HFF-Myc (cell line): ENCODE measurements at regions not wholly inside any gene's neighbourhood (a gene's known extent, or its start where the extent isn't known, plus 50 kb on each side); places are given as distances from the start of the nearest gene placed in this dataset.

ENCODE experiments used
- DNase-seq: peaks from one replicate; pipeline ENCODE4 v3.0.0-alpha.2; 2011; ENCODE audit warnings: low read depth; ENCODE audit errors: extremely low read depth
- H3K4me3 ChIP-seq: replicated peaks from 2 replicates; pipeline ENCODE4 v1.5.1; 2011; ENCODE audit warnings: low read depth, mild to moderate bottlenecking, control low read depth, low read length
- TF ChIP-seq, protein P1 (sequence below): IDR thresholded peaks from 2 replicates; pipeline ENCODE4 v1.5.1; 2012; ENCODE audit warnings: mild to moderate bottlenecking, low read depth, low read length, control low read depth; ENCODE audit errors: missing control alignments

DNA sequence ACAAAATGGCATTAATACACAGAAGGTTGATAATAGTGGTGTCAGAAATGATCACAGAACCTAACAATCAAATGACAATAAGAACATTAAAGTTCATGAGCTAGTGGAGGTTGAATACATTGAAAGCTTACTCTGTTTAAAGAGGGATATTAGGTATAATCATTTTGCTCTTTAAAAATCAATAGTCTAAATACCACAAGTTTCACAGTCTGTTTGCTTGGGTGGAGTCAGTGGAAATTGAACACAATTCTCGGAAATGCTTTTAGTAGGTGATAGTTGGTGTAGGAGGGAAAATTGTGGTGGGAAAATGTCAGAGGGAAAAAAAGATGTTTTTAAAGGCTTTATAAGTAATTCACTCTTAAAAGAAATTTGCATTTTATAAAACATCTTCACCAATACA lies 197.1 kb downstream of the GLUD2 start:
- DNase-seq, result no peak
- H3K4me3 ChIP-seq, result no peak overlapping the region
- TF ChIP-seq, protein P1, sequence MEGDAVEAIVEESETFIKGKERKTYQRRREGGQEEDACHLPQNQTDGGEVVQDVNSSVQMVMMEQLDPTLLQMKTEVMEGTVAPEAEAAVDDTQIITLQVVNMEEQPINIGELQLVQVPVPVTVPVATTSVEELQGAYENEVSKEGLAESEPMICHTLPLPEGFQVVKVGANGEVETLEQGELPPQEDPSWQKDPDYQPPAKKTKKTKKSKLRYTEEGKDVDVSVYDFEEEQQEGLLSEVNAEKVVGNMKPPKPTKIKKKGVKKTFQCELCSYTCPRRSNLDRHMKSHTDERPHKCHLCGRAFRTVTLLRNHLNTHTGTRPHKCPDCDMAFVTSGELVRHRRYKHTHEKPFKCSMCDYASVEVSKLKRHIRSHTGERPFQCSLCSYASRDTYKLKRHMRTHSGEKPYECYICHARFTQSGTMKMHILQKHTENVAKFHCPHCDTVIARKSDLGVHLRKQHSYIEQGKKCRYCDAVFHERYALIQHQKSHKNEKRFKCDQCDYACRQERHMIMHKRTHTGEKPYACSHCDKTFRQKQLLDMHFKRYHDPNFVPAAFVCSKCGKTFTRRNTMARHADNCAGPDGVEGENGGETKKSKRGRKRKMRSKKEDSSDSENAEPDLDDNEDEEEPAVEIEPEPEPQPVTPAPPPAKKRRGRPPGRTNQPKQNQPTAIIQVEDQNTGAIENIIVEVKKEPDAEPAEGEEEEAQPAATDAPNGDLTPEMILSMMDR, result no peak

DNA sequence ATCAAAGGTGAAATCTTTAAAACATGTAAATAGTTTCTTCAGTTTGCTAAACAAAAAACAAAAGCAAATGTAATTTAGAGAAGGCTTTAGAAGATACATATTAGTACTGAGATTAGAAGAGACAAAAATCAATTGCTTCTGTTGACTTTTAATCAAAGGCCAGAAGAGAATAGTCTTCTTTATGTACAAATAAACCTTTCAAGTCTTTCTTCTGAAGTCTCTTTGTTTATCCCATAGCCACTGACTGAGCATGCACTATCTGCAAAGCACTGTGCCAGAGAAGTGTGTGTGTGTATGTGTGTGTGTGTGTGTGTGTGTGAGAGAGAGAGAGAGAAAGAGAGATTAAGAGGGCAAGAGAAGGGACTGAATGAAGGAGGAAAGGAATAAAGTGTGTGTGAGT lies 198.4 kb downstream of the GLUD2 start:
- TF ChIP-seq, protein P1, result no peak
- no peak for DNase-seq
- no peak overlapping the region for H3K4me3 ChIP-seq

DNA sequence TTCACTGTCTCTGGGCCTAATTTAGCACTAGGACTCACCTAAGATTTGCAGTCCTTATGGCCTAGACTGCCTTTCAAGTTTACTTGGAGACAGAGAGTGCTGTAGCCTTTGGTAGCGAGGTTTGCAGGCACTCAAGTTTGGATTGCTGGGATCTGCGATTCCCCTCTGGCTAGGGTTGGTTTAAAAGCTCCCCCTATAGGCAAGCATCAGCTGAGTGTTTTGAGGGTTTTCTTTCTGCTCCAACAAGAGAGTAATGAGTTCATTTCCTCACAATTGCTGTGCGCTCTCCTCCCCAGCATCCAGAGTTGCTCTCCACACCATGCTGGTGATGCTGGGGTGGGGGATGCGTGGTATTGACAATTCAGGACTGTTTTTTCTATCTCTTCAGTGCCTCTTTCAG lies 206.9 kb downstream of the GLUD2 start:
- no peak overlapping the region for H3K4me3 ChIP-seq
- no peak for DNase-seq
- TF ChIP-seq, protein P1, result no peak

DNA sequence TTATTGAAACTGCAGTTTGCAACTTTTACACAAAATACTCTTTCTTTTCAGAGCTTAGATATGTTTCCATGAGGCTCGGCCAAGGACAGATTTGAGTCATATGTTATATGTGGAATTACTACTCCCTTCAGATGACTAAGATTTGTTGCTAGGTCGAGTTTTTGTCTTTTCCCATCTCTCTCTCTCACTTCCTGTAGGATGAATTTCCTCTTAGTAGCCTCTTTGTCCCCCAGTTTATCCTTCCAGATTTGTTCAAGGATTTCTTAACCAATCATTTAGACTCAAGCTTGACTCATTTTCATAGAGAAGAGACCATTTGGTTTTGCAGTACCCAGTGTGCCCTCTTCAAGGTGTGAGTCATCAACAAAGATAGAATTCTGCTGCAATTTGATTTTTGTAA lies 209.2 kb downstream of the GLUD2 start:
- H3K4me3 ChIP-seq, result no peak overlapping the region
- TF ChIP-seq, protein P1, result no peak

DNA sequence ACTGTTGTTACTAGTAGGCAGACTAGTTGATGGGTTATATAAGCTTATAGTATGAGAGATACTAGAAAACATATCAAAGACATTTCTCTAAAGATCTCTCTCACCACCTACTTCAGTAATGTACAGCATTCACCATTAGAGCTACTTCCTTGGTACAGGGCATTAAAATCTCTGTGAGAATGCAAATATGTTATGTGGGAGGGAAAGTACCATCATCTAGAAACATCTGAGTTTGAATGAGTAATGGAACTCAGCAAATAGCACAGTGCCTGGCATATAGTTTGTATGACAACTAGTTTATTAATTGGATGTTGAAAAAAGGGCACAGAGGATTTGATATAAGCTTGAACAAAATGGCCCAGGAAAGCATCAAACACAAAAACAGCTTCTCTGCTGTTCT lies 211.1 kb downstream of the GLUD2 start:
- DNase-seq, result no peak
- TF ChIP-seq, protein P1, result no peak
- H3K4me3 ChIP-seq, result no peak overlapping the region

More for the DNA sequence above, 209.2 kb downstream of the GLUD2 start:
- no peak for DNase-seq

DNA sequence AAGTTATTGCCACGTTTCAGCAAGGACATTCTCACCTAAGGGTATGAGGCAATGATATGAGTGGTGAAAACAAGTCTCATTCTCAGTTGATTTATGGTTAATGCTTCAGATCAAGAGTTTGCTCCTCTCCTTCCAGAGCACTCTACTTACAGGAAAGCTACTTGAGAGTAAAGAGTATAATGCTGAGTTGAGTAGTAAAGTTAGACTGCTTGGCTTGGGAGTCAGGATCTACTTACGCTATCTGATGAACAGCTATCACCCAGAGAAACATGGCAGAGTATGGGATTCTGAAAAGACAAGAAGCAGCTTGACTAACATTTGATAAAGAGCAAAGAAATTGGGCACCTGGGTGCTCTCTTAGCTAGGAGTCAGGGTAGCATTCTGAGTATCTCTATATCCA lies 211.8 kb downstream of the GLUD2 start:
- no peak for DNase-seq
- no peak overlapping the region for H3K4me3 ChIP-seq
- TF ChIP-seq, protein P1, result no peak

DNA sequence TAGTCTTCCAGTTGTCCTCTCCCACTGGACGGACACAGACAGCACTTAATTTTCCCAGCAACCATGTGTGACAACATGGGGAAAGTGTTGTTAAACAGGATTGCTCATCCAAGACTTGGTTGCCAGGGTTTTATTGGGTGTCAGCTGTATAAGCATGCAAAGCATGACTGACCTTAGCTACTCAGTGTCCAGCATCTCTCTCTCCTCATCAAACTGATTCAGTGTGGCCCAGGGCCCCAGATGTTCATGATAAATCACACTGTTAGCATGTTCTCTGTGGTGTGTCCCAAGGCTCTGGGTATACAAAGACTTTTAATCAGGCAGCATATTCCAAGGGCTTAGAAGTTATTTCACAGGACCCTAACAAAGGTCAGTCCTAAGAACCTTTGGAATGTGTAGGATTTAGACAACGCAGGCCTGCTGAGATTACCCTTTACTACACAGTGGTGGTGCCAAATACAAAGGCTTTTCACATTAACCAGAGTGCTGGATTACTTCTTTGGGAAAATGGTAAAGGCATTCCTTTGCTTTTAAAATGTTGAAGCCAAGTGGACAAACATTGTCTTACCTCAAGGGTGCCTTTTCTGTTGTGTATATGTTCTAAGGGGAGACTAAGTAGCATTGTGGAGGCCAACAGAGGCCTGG lies 213.3 kb downstream of the GLUD2 start:
- no peak for DNase-seq

More for the DNA sequence above, 213.3 kb downstream of the GLUD2 start:
- no peak overlapping the region for H3K4me3 ChIP-seq
- TF ChIP-seq, protein P1, result no peak
